Naive B cell (primary cell): ENCODE measurements at regions not wholly inside any gene's neighbourhood (a gene's known extent, or its start where the extent isn't known, plus 50 kb on each side); places are given as distances from the start of the nearest gene placed in this dataset.
"Not testable (repeated sequence)": the region's sequence is repeated elsewhere in the genome, so short reads cannot be mapped to it uniquely, and the experiment has no call there.

Experiments used
- ATAC-seq, 2 donors: fragments of 150-1000 bp; cut with Tn5 transposase; 2 replicates each; pipeline ENCODE4 v1.10.0; 2021; ENCODE audit warnings: low read depth in 2 of 2, mild to moderate bottlenecking in 2 of 2, moderate library complexity in 2 of 2
- DNase-seq: peaks from one replicate; pipeline ENCODE4 v3.0.0; 2022
- H3K27ac Mint-ChIP-seq, 6 donors: one replicate each; pipeline ENCODE4 v1.8.0; 2020 to 2022; ENCODE audit warnings: mild to moderate bottlenecking in 6 of 6, mixed read lengths in 6 of 6, moderate library complexity in 5 of 6, inconsistent platforms in 2 of 6
- H3K27me3 Mint-ChIP-seq, 3 donors: one replicate each; pipeline ENCODE4 v1.8.0; 2021 to 2022; ENCODE audit warnings: mixed read lengths in 3 of 3, mild to moderate bottlenecking in 1 of 3
- H3K36me3 Mint-ChIP-seq, 2 donors: one replicate each; pipeline ENCODE4 v1.8.0; 2020 to 2022; ENCODE audit warnings: mixed read lengths in 2 of 2, inconsistent platforms in 1 of 2, mild to moderate bottlenecking in 1 of 2
- H3K4me1 Mint-ChIP-seq, 3 donors: one replicate each; pipeline ENCODE4 v1.8.0; 2020 to 2022; ENCODE audit warnings: mixed read lengths in 3 of 3, inconsistent platforms in 1 of 3, mild to moderate bottlenecking in 1 of 3, moderate library complexity in 1 of 3
- H3K4me3 Mint-ChIP-seq, 8 donors: one replicate each; pipeline ENCODE4 v1.8.0; 2020 to 2022; ENCODE audit warnings: mild to moderate bottlenecking in 8 of 8, mixed read lengths in 8 of 8, moderate library complexity in 8 of 8, inconsistent platforms in 2 of 8
- H3K9me3 Mint-ChIP-seq, 7 donors: one replicate each; pipeline ENCODE4 v1.8.0; 2020 to 2022; ENCODE audit warnings: mixed read lengths in 7 of 7, mild to moderate bottlenecking in 5 of 7, inconsistent platforms in 2 of 7, moderate library complexity in 1 of 7

DNA sequence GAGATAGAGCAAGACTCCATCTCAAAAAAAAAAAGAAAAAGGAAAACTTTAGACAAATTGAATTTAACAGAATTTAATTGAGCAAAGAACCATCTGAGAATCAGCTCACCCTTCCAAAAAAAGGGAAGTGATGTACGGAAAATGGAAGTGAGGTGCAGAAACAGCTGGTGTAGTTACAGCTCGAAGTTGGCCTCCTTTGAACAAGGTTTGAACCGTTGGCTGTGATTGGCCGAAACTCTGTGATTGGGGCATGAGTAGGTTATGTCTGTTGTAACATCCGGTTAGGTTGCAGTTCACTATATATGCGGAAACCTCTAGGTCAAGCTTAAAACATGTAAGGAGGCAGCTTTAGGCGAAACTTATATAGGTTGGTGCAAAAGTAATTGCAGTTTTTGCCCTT lies 97.9 kb upstream of the KIF26B start:
- H3K9me3 Mint-ChIP-seq: no peaks in the 10 kb centered on the region
- ATAC-seq (peak in 1 of 2 donors; percentile 47), DNase-seq (no peak)
- H3K27ac Mint-ChIP-seq: peak overlapping the region in 1 of 6 donors; percentile 47
- H3K36me3 Mint-ChIP-seq: peaks cover 8 to 9% of the 10 kb centered on the region in 2 donors
- peaks cover 12 to 14% (median 14%) of the 10 kb centered on the region in 3 donors for H3K4me1 Mint-ChIP-seq
- H3K27me3 Mint-ChIP-seq: peaks cover 6 to 14% (median 7%) of the 10 kb centered on the region in 3 donors
- no peak overlapping the region for H3K4me3 Mint-ChIP-seq

DNA sequence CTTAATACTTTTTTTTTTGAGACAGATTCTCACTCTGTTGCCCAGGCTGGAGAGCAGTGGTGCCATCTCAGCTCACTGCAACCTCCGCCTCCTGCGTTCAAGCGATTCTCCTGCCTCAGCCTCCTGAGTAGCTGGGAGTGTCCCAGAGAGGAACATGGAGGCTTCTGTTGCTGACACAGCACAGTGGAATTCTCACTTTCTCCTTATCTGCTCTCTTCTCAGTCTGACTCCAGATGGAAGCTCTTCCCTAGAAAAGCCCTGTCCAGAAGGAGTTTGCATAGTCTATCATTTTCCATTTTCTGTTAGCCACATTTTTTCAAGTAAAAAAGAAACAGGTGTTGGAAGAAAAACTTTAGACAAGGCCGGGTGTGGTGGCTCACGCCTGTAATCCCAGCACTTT lies 98.5 kb upstream of the KIF26B start:
- peaks cover 6 to 20% (median 12%) of the 10 kb centered on the region in 3 donors for H3K27me3 Mint-ChIP-seq
- H3K36me3 Mint-ChIP-seq: peaks cover 8 to 14% of the 10 kb centered on the region in 2 donors
- H3K4me3 Mint-ChIP-seq, DNase-seq, ATAC-seq, H3K9me3 Mint-ChIP-seq, H3K27ac Mint-ChIP-seq: not testable (repeated sequence)
- peaks cover 18 to 21% (median 20%) of the 10 kb centered on the region in 3 donors for H3K4me1 Mint-ChIP-seq

DNA sequence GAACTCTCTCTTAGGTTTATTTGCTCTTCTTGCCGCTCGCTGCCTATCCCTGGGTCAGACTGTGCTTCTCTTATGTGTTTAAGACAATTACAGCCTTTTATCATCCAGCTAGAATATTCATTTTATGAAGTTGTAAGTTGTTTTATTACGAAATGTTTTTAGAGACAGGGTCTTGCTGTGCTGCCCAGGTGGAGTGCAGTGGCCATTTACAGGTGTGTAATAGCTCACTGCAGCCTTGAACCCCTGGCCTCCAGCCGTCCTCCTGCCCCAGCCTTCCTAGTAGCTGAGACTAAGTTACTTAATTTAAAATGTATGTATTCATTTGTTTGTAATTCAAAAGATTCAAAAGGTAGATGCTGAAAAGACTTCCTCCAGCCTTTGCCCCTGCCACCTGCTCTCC lies 99.0 kb upstream of the KIF26B start:
- Mint-ChIP-seq H3K4me1 (peaks cover 21 to 24% (median 23%) of the 10 kb centered on the region in 3 donors), H3K27me3 (peaks cover 6 to 22% (median 12%) of the 10 kb centered on the region in 3 donors), H3K36me3 (peaks cover 8 to 14% of the 10 kb centered on the region in 2 donors), H3K4me3 (no peak overlapping the region), H3K27ac (no peak overlapping the region), H3K9me3 (no peaks in the 10 kb centered on the region)
- DNase-seq: no peak
- no peak for ATAC-seq

DNA sequence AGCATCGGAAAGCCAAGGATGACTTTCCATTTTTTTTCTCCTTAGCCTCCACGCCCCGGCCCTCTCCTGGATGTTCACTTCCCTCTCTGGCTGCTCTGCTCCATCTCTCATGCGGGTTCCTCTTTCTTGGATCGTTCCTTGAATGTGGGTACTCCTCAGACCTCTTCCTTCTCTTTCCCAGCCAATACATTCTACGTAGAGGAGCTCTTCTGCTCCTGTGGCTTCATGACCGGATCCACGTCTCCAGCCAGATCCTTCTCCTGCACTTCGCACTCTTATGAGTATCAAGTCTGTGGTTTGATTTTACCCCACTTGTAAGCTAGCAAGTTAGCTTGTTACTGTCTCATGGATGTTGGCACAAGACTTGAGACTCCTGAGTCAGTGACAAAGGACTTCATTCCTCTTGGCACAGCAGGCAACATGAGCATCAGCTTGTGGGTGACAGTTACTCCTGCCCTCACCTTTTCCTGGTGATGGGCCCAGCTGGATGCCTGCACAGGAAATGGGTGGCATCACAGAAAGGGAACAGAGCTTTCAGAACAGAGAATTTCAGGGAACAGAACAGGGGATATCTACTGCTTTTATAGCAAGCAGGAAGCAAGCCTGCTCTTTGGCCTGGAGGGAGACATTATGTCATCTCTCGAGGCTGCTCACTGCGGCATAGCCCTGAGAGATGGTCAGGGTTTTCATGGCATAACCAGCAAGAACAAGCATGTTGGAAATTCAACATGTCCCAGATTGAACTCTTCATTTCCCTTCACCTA lies 100.1 kb upstream of the KIF26B start:
- no peaks in the 10 kb centered on the region for H3K9me3 Mint-ChIP-seq
- peaks cover 21 to 24% (median 23%) of the 10 kb centered on the region in 3 donors for H3K4me1 Mint-ChIP-seq
- DNase-seq: no peak
- peak overlapping the region in 2 of 8 donors; percentile 0 to 57 for H3K4me3 Mint-ChIP-seq
- H3K36me3 Mint-ChIP-seq: peaks cover 8 to 14% of the 10 kb centered on the region in 2 donors
- peaks cover 6 to 22% (median 12%) of the 10 kb centered on the region in 3 donors for H3K27me3 Mint-ChIP-seq
- peak overlapping the region in 2 of 6 donors; percentile 53 to 57 for H3K27ac Mint-ChIP-seq
- no peak for ATAC-seq

DNA sequence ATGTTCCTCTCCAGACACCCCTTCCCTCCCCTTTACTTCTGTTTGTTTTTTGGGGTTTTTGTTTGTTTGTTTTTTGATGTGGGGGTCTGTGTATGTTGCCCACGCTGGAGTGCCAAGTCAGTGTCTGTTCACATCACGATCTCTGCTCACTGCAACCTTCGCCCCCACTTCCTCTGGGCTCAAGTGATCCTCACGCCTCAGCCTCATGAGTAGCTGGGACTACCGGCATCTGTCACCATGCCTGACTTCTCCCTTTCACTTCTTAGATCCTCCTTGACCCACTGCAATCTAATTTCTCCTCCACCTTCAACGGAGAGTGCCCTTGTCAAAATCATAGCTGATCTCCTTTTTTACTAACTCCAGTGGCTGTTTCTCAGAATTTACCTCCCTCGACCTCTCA lies 100.7 kb upstream of the KIF26B start:
- peaks cover 6 to 22% (median 12%) of the 10 kb centered on the region in 3 donors for H3K27me3 Mint-ChIP-seq
- ATAC-seq (no peak), DNase-seq (no peak)
- peak overlapping the region in 2 of 6 donors; percentile 48 to 53 for H3K27ac Mint-ChIP-seq
- peaks cover 21 to 24% (median 23%) of the 10 kb centered on the region in 3 donors for H3K4me1 Mint-ChIP-seq
- peaks cover 8 to 14% of the 10 kb centered on the region in 2 donors for H3K36me3 Mint-ChIP-seq
- H3K4me3 Mint-ChIP-seq: peak overlapping the region in 2 of 8 donors; percentile 53 to 57
- no peaks in the 10 kb centered on the region for H3K9me3 Mint-ChIP-seq

DNA sequence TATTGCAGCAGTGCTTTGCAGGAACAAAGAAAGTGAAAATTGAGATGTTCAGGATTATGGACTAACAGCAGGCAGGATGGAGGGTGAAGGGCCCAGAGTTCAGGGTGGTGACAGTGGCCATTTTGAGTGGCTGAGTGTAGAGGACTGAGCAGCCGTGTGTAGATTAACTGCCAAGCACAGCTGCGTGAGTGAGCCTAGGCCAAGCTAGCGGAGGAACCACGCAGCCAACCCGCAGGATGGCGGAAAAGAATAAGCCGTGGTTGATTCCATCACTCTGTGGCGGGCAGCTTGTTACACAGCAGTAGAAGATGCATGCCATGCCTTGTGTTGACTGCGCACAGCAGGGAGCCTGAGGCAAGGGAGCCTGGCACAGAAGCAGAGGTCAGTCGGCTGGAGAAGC lies 102.5 kb upstream of the KIF26B start:
- Mint-ChIP-seq H3K9me3 (no peaks in the 10 kb centered on the region), H3K36me3 (peaks cover 8 to 14% of the 10 kb centered on the region in 2 donors), H3K27ac (peak overlapping the region in 1 of 6 donors; percentile 86), H3K4me3 (peak overlapping the region in 4 of 8 donors; percentile 63 to 81 (median 70)), H3K4me1 (peaks cover 21 to 24% (median 23%) of the 10 kb centered on the region in 3 donors), H3K27me3 (peaks cover 6 to 22% (median 12%) of the 10 kb centered on the region in 3 donors)
- DNase-seq: no peak
- no peak for ATAC-seq

DNA sequence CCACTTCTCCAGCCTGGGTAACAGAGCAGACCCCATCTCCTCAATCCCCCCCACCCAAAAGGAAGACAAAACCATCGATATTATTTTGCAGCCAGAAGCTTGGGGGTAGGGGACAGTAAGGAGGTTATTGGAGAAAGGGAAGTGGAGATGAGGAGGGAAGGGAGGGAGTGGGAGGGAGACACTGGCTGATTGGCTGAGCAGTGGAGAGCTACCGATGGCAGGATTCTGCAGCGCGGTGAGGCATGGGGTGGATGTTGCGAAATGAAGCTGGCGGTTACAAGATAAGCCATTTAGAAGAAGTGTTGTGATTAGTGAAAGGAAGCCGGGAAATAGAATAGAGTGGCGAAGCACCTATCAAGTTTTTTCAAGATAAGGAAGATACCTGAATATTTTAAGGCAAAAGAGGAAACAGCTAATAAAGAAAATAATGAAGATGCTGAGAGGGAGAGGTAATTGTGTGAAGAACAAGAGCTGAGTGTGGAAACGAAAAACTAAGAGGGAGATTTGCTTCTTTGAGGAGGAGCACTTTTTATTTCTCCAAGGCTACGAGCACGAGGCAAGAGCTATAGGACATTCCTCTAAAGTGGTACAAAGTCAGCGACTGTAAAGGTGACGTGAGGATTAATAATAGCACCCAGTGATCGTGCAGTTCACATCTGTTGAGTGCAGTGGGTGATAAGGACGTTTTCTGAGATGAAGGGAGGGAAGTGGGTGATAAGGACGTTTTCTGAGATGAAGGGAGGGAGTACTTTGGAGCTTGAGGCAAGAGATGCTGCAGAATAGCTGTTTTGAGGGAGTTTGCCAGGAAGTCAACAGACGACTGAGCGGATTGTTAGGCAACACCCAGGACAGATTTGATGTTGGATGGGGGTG lies 103.2 kb upstream of the KIF26B start:
- H3K4me3 Mint-ChIP-seq: peak overlapping the region in 7 of 8 donors; percentile 9 to 82 (median 66)
- ATAC-seq: peak; percentile 41 to 69
- peaks cover 6 to 22% (median 12%) of the 10 kb centered on the region in 3 donors for H3K27me3 Mint-ChIP-seq
- no peaks in the 10 kb centered on the region for H3K9me3 Mint-ChIP-seq
- H3K27ac Mint-ChIP-seq: peak overlapping the region in 2 of 6 donors; percentile 51 to 75
- H3K36me3 Mint-ChIP-seq: peaks cover 8 to 14% of the 10 kb centered on the region in 2 donors
- DNase-seq: no peak
- H3K4me1 Mint-ChIP-seq: peaks cover 21 to 24% (median 23%) of the 10 kb centered on the region in 3 donors

DNA sequence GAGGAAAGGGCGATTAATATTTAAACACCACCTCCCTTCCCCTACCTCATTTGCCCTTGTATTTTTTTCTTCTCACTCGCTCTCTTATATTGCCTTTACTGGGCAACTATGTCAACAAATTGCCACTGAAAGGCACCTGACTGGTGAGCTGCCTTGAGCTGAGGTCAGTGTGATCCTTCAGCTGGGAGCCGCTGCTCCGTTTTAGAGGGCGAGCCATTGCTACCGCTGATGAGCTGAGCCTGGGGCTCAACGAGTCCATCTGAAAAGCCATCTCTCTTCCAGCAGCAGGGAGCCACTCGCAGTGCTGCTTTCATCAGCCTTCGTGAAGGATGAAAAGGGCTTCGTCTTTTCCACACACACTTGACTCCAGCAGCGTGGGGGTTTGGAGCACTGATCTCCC lies 108.0 kb upstream of the KIF26B start:
- peaks cover 8 to 11% (median 10%) of the 10 kb centered on the region in 3 donors for H3K4me1 Mint-ChIP-seq
- no peaks in the 10 kb centered on the region for H3K9me3 Mint-ChIP-seq
- H3K27me3 Mint-ChIP-seq: peaks cover 0 to 6% (median 3%) of the 10 kb centered on the region in 3 donors
- peaks cover 0 to 3% of the 10 kb centered on the region in 2 donors for H3K36me3 Mint-ChIP-seq
- peak overlapping the region in 1 of 6 donors; percentile 64 for H3K27ac Mint-ChIP-seq
- ATAC-seq (no peak), DNase-seq (no peak)
- no peak overlapping the region for H3K4me3 Mint-ChIP-seq

DNA sequence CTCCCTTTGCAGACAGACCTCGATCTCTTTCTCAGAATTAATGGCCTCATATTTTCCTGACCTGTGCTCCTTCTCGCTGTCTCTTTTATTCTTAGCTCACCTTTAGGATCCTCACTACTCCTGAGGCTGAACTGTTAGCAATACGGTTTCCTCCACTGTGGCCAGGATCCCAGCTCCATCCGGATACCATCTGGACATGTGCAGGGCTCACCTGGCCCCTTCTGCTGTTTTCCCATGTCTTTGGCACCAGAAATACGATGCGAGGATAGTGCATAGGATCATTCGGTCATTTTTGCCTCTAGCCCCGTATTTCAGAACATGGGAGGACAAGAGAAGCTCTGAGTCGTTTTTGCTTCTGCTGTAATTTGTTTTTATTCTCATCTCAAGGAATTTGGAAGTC lies 108.5 kb upstream of the KIF26B start:
- DNase-seq (no peak), ATAC-seq (no peak)
- H3K27me3 Mint-ChIP-seq: peaks cover 0 to 2% (median 0%) of the 10 kb centered on the region in 3 donors
- H3K4me3 Mint-ChIP-seq: no peak overlapping the region
- H3K9me3 Mint-ChIP-seq: no peaks in the 10 kb centered on the region
- H3K36me3 Mint-ChIP-seq: no peaks in the 10 kb centered on the region
- peaks cover 4 to 7% (median 5%) of the 10 kb centered on the region in 3 donors for H3K4me1 Mint-ChIP-seq
- peak overlapping the region in 1 of 6 donors; percentile 29 for H3K27ac Mint-ChIP-seq

DNA sequence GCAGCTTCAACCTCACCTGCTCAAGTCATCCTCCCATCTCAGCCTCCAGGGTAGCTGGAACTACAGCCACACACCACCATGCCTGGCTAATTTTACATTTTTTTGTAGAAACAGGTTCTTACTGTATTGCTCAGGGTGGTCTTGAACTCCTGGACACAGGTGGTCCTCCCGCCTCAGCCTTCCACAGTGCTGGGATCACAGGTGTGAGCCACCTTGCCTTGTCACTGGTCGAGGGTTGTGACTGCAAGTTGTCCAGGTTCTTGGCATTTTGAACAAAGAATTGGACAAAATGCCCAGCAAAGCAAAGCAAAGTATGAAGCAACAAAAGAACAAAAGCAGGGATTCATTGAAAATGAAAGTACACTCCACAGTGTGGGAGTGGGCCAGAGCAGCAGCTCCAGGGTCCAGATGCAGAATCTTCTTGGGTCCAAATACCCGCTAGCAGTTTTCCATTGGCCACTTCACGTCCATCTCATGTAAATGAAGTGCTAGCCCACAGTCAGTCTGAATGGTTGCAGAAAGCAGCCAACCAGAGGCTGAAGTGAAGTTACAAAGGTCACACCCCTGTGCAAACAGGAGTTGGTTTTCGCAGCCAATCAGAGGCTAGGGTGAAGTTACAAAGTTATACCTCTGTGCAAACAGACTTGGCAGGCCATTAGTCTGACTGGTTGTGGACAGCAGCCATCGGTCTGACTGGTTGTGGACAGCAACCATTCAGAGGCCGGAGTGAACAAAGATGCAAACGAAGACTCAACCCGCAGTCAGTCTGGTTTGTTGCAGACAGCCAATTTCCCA lies 109.5 kb upstream of the KIF26B start:
- Mint-ChIP-seq H3K27me3 (no peaks in the 10 kb centered on the region), H3K9me3 (no peaks in the 10 kb centered on the region), H3K27ac (peak overlapping the region in 1 of 6 donors; percentile 37), H3K4me3 (no peak overlapping the region), H3K36me3 (no peaks in the 10 kb centered on the region), H3K4me1 (peaks cover 0 to 4% (median 2%) of the 10 kb centered on the region in 3 donors)
- ATAC-seq (no peak), DNase-seq (no peak)

DNA sequence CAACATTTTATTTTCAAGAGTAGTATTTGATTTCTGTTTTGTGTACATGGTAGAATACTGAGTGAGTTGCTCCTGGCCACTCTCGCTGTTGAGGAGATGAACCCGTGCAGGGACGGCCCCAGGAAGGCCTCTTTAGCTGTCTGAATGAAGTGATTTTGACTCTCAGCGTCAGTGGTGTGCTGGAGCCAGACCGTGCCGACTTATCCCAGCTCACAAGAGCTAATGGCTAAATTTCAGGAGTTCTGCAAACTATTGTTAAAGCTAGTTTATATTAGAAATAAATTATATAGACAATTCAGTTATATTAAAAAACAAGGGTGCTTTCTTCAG lies 111.2 kb upstream of the KIF26B start:
- DNase-seq (no peak), ATAC-seq (no peak)
- Mint-ChIP-seq H3K36me3 (no peaks in the 10 kb centered on the region), H3K27ac (no peak overlapping the region), H3K27me3 (no peaks in the 10 kb centered on the region), H3K9me3 (no peaks in the 10 kb centered on the region), H3K4me3 (no peak overlapping the region), H3K4me1 (peaks cover 0 to 4% (median 2%) of the 10 kb centered on the region in 3 donors)

DNA sequence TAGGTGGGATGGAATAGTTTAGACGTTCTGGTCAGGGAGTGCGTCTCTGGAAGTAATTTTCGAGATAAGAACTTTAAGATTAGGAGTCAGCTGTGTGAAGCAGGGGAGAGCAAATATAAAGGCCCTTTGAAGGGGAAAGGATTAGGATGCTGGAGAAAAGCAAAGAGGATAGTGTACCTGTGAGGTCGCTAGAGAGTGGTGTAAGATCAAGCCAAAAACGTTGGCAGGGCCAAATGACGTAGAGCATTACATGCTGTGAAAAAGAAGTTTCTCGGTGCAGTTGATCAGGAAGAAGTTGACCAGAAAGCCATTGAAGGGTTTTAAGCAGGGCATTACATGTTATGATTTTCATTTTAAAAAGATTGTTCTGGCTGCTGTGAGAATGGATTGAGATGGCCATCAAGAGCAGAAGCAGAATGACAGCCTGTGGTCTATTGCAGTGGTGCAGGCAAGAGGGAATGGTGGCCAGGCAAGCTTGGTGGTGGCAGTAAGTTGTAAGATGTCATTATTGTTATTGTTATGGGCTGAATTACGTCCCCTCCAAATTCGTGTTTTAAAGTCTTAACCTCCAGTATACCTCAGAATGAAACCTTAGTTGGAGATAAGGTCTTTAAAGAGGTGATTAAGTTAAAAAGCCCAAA lies 113.6 kb upstream of the KIF26B start:
- H3K27ac Mint-ChIP-seq: no peak overlapping the region
- H3K36me3 Mint-ChIP-seq: no peaks in the 10 kb centered on the region
- no peaks in the 10 kb centered on the region for H3K27me3 Mint-ChIP-seq
- DNase-seq (no peak), ATAC-seq (no peak)
- peaks cover 0 to 4% (median 1%) of the 10 kb centered on the region in 3 donors for H3K4me1 Mint-ChIP-seq
- H3K9me3 Mint-ChIP-seq: peaks cover 0 to 3% (median 0%) of the 10 kb centered on the region in 7 donors
- no peak overlapping the region for H3K4me3 Mint-ChIP-seq
